H1 (cell line): ENCODE measurements at regions not wholly inside any gene's neighbourhood (a gene's known extent, or its start where the extent isn't known, plus 50 kb on each side); places are given as distances from the start of the nearest gene placed in this dataset.

ENCODE experiments used
- CTCF ChIA-PET: fragments of 300-600 bp; sonication (Branson Sonifier 250); formaldehyde crosslinking; loops from one replicate; lab custom pipeline; 2021; ENCODE audit not compliant: partially characterized antibody; lab: Charles Lee
- POLR2A ChIA-PET: fragments of 300-600 bp; sonication (Branson Sonifier 250); formaldehyde crosslinking; loops from one replicate; lab custom pipeline; 2021; ENCODE audit warnings: inconsistent platforms; ENCODE audit not compliant: partially characterized antibody; lab: Charles Lee
- DNase-seq, 2 experiments: peaks; one replicate each; pipeline versions ENCODE4 v3.0.0 to v3.0.0-alpha.2; 2010 to 2022; ENCODE audit warnings: low spot score in 2 of 2, low read depth in 1 of 2, mixed read lengths in 1 of 2
- FAIRE-seq: peaks from 2 replicates; lab custom pipeline; 2011; peaks lifted over from hg19 to GRCh38; lab: Jason Lieb, UNC
- H2AFZ ChIP-seq: 2 replicates; pipeline ENCODE4 v1.8.1; 2012; ENCODE audit warnings: low read length, inconsistent platforms
- H2AK5ac ChIP-seq: 2 replicates; pipeline ENCODE4 v1.6.1; 2013; ENCODE audit warnings: low read depth, low read length
- H2BK120ac ChIP-seq: replicated peaks from 2 replicates; pipeline ENCODE3; 2013; ENCODE audit warnings: low read depth, low read length, inconsistent platforms
- H2BK12ac ChIP-seq: 2 replicates; pipeline ENCODE4 v1.6.1; 2013; ENCODE audit warnings: low read depth, low read length
- H2BK15ac ChIP-seq: 2 replicates; pipeline ENCODE4 v1.6.1; 2013; ENCODE audit warnings: low read length
- H2BK20ac ChIP-seq: 2 replicates; pipeline ENCODE4 v1.6.1; 2013; ENCODE audit warnings: low read length
- H2BK5ac ChIP-seq: 2 replicates; pipeline ENCODE4 v1.6.1; 2013; ENCODE audit warnings: low read depth, low read length
- H3K14ac ChIP-seq: 2 replicates; pipeline ENCODE4 v1.6.1; 2013; ENCODE audit warnings: inconsistent platforms; ENCODE audit not compliant: insufficient read length
- H3K18ac ChIP-seq: 2 replicates; pipeline ENCODE4 v1.6.1; 2013; ENCODE audit warnings: low read length; ENCODE audit errors: extremely low read depth
- H3K23ac ChIP-seq: 2 replicates; pipeline ENCODE4 v1.6.1; 2013; ENCODE audit warnings: inconsistent platforms; ENCODE audit not compliant: insufficient read length
- H3K23me2 ChIP-seq: 2 replicates; pipeline ENCODE4 v1.6.1; 2013; ENCODE audit warnings: low read depth, low read length
- H3K27ac ChIP-seq: 2 replicates; pipeline ENCODE4 v1.6.1; 2011; ENCODE audit warnings: low read depth, low read length, inconsistent platforms
- H3K27me3 ChIP-seq, 4 experiments: replicated peaks in 1 of 4; 1 replicate in 1 of 4; 2 replicates in 3 of 4; pipeline versions ENCODE4 v1.6.1 to v1.8.1; 2011 to 2013; ENCODE audit warnings: low read length in 3 of 4, mild to moderate bottlenecking in 3 of 4, inconsistent platforms in 2 of 4, mixed read lengths in 2 of 4, moderate library complexity in 1 of 4; ENCODE audit not compliant: control insufficient read depth in 3 of 4, insufficient read depth in 3 of 4; ENCODE audit errors: extremely low read depth in 1 of 4
- H3K36me3 ChIP-seq, 4 experiments: 2 replicates each; pipeline versions ENCODE4 v1.6.1 to v1.8.1; 2011 to 2013; ENCODE audit warnings: mild to moderate bottlenecking in 4 of 4, low read length in 3 of 4, moderate library complexity in 2 of 4, control low read depth in 1 of 4, inconsistent platforms in 1 of 4; ENCODE audit not compliant: insufficient read depth in 4 of 4, control insufficient read depth in 2 of 4
- H3K4ac ChIP-seq: replicated peaks from 2 replicates; pipeline ENCODE3; 2013; ENCODE audit warnings: low read length, low read depth, mixed read lengths, inconsistent platforms; ENCODE audit not compliant: insufficient read length
- H3K4me1 ChIP-seq, 4 experiments: replicated peaks in 1 of 4; 1 replicate in 1 of 4; 2 replicates in 3 of 4; pipeline versions ENCODE4 v1.6.1 to v1.8.1; 2011 to 2013; ENCODE audit warnings: low read length in 3 of 4, inconsistent platforms in 2 of 4, mixed read lengths in 1 of 4; ENCODE audit not compliant: insufficient read depth in 4 of 4, control insufficient read depth in 3 of 4
- H3K4me2 ChIP-seq, 2 experiments: 2 replicates each; pipeline versions ENCODE4 v1.6.1 to v1.8.1; 2011 to 2013; ENCODE audit warnings: low read depth in 2 of 2, low read length in 2 of 2, control low read depth in 1 of 2, inconsistent platforms in 1 of 2, mild to moderate bottlenecking in 1 of 2; ENCODE audit not compliant: insufficient read depth in 1 of 2
- H3K4me3 ChIP-seq, 4 experiments: fragments of 200-600, 300-600 bp in 1 of 4; sonication (generic), shearing (Covaris generic), sonication (Bioruptor Twin) in 1 of 4; 2 replicates each; pipeline versions ENCODE4 v1.5.1 to v1.8.1; 2011 to 2016; ENCODE audit warnings: low read length in 4 of 4, low read depth in 3 of 4, control low read depth in 2 of 4, inconsistent platforms in 2 of 4, mild to moderate bottlenecking in 2 of 4, mixed read lengths in 1 of 4, moderate library complexity in 1 of 4; ENCODE audit not compliant: insufficient read depth in 2 of 4; ENCODE audit errors: extremely low read depth in 1 of 4
- H3K56ac ChIP-seq: replicated peaks from 2 replicates; pipeline ENCODE3; 2013; ENCODE audit warnings: low read depth, mild to moderate bottlenecking, mixed read lengths, low read length, inconsistent platforms; ENCODE audit not compliant: insufficient read length
- H3K79me1 ChIP-seq: 2 replicates; pipeline ENCODE4 v1.6.1; 2013; ENCODE audit warnings: low read depth, low read length, control low read depth
- H3K79me2 ChIP-seq, 2 experiments: 2 replicates each; pipeline versions ENCODE4 v1.6.1 to v1.8.1; 2012 to 2013; ENCODE audit warnings: low read length in 2 of 2, mild to moderate bottlenecking in 2 of 2, inconsistent platforms in 1 of 2; ENCODE audit not compliant: insufficient read depth in 2 of 2, control insufficient read depth in 1 of 2
- H3K9ac ChIP-seq, 4 experiments: replicated peaks in 1 of 4; 1 replicate in 1 of 4; 2 replicates in 3 of 4; pipeline versions ENCODE4 v1.6.1 to v1.8.1; 2011 to 2013; ENCODE audit warnings: low read depth in 3 of 4, low read length in 3 of 4, control low read depth in 2 of 4, mild to moderate bottlenecking in 2 of 4, moderate library complexity in 2 of 4, inconsistent platforms in 1 of 4; ENCODE audit errors: extremely low read depth in 1 of 4
- H3K9me3 ChIP-seq, 2 experiments: 2 replicates each; pipeline versions ENCODE4 v1.6.1 to v1.8.1; 2012 to 2013; ENCODE audit warnings: mild to moderate bottlenecking in 2 of 2, moderate library complexity in 2 of 2, control low read depth in 1 of 2, inconsistent platforms in 1 of 2, low read depth in 1 of 2, low read length in 1 of 2, mixed read lengths in 1 of 2; ENCODE audit not compliant: insufficient read depth in 2 of 2
- H4K20me1 ChIP-seq, 2 experiments: replicated peaks in 1 of 2; 2 replicates each; pipeline versions ENCODE3 to v1.8.1; 2011 to 2013; ENCODE audit warnings: inconsistent platforms in 2 of 2, low read length in 2 of 2, mild to moderate bottlenecking in 1 of 2; ENCODE audit not compliant: insufficient read depth in 2 of 2, control insufficient read depth in 1 of 2
- H4K5ac ChIP-seq: 2 replicates; pipeline ENCODE4 v1.6.1; 2013; ENCODE audit warnings: low read length, low read depth, mixed read lengths, inconsistent platforms; ENCODE audit not compliant: insufficient read length
- H4K8ac ChIP-seq: 2 replicates; pipeline ENCODE4 v1.8.0; 2013; ENCODE audit warnings: mild to moderate bottlenecking, moderate library complexity, low read length, inconsistent platforms; ENCODE audit not compliant: insufficient read depth; ENCODE audit errors: extremely low read depth
- H4K91ac ChIP-seq: replicated peaks from 2 replicates; pipeline ENCODE3; 2013; ENCODE audit warnings: low read length, mixed read lengths, inconsistent platforms; ENCODE audit not compliant: insufficient read length
- CBX5 ChIP-seq: fragments of 300-800, 300-1000 bp; sonication (generic); IDR thresholded peaks from 2 replicates; pipeline ENCODE4 v1.7.1; 2016; ENCODE audit warnings: antibody characterized with exemption, low read length, low read depth
- GTF2F1 ChIP-seq: IDR thresholded peaks from 2 replicates; pipeline ENCODE4 v1.6.1; 2012; ENCODE audit warnings: low read depth, low read length, improper control_type of control experiment, borderline replicate concordance
- HDAC6 ChIP-seq: IDR thresholded peaks from one replicate; pipeline ENCODE4 v1.7.1; 2012; ENCODE audit warnings: low read depth, mild to moderate bottlenecking, inconsistent platforms, low read length, moderate library complexity
- MAX ChIP-seq: IDR thresholded peaks from 2 replicates; pipeline ENCODE4 v1.6.1; 2012; ENCODE audit warnings: inconsistent platforms
- POLR2A ChIP-seq, 2 experiments: IDR thresholded peaks; 1 replicate in 1 of 2; 2 replicates in 1 of 2; pipeline ENCODE4 v1.6.1; 2011; ENCODE audit warnings: low read depth in 2 of 2, low read length in 2 of 2, mild to moderate bottlenecking in 2 of 2; ENCODE audit errors: control extremely low read depth in 1 of 2
- RAD21 ChIP-seq, 2 experiments: IDR thresholded peaks in 1 of 2; conservative IDR thresholded peaks in 1 of 2; 2 replicates each; pipeline ENCODE4 v1.6.1; 2011; ENCODE audit warnings: low read depth in 2 of 2, low read length in 2 of 2, improper control_type of control experiment in 1 of 2, inconsistent platforms in 1 of 2, mild to moderate bottlenecking in 1 of 2, moderate library complexity in 1 of 2
- RNF2 ChIP-seq: fragments of 200-900, 300-1000 bp; sonication (generic); IDR thresholded peaks from 2 replicates; pipeline ENCODE4 v1.7.1; 2016; ENCODE audit warnings: borderline replicate concordance, low read depth, mild to moderate bottlenecking, antibody characterized with exemption, low read length; ENCODE audit not compliant: poor library complexity, severe bottlenecking; ENCODE audit errors: missing control alignments
- SIRT6 ChIP-seq: IDR thresholded peaks from one replicate; pipeline ENCODE4 v1.7.1; 2012; ENCODE audit warnings: low read length, inconsistent platforms
- SP1 ChIP-seq: IDR thresholded peaks from 2 replicates; pipeline ENCODE4 v1.6.1; 2011; ENCODE audit warnings: low read depth, low read length
- SP2 ChIP-seq: IDR thresholded peaks from 2 replicates; pipeline ENCODE4 v1.6.1; 2012; ENCODE audit warnings: mild to moderate bottlenecking, low read length, inconsistent platforms
- WGBS, 2 experiments: shearing (Covaris generic) in 1 of 2; methylation state at CpG; one replicate each; pipeline versions ENCODE4 v1.1.6 to v1.1.7; 2013 to 2015; ENCODE audit warnings: low lambda C conversion rate in 2 of 2, mixed read lengths in 2 of 2, inconsistent platforms in 1 of 2, low coverage in 1 of 2, missing lambda C conversion rate in 1 of 2; ENCODE audit not compliant: insufficient replicate concordance in 2 of 2, insufficient coverage in 1 of 2, insufficient read length in 1 of 2; ENCODE audit errors: extremely low coverage in 1 of 2, missing lambda C conversion rate in 1 of 2; 5-methylcytosine and 5-hydroxymethylcytosine counted together

GRCh38 chr6:139490482-139490881, 116.0 kb upstream of the CITED2 start:
- Histone ChIP-seq H3K79me1 (no peaks in the 10 kb centered on the region), H2BK120ac (no peak overlapping the region), H3K36me3 (no peaks in the 10 kb centered on the region), H4K91ac (no peak overlapping the region), H3K23ac (no peak overlapping the region), H4K8ac (no peak overlapping the region), H3K4me1 (no peaks in the 10 kb centered on the region), H3K56ac (no peak overlapping the region), H4K20me1 (no peaks in the 10 kb centered on the region), H4K5ac (no peak overlapping the region), H2BK12ac (no peak overlapping the region), H2AFZ (no peak overlapping the region), H3K9ac (no peak overlapping the region), H2BK15ac (no peak overlapping the region), H3K4me2 (no peak overlapping the region), H3K4me3 (no peak overlapping the region), H3K9me3 (no peaks in the 10 kb centered on the region; a peak in 1 of 4 replicates), H3K79me2 (no peaks in the 10 kb centered on the region), H2AK5ac (no peak overlapping the region), H3K23me2 (no peaks in the 10 kb centered on the region), H2BK5ac (no peak overlapping the region), H3K27me3 (no peaks in the 10 kb centered on the region), H3K18ac (no peak overlapping the region), H3K27ac (no peak overlapping the region), H2BK20ac (no peak overlapping the region), H3K14ac (no peak overlapping the region), H3K4ac (no peak overlapping the region)
- WGBS, 2 experiments = 88% methylated on average over 4 of the region's 4 CpGs; no CpG with 5 or more reads in 1 of the 2 experiments
- ChIA-PET CTCF (interaction anchor here (0.7 to 1.1 kb wide), 2 partner anchors 111 to 121 kb away, joined by 3 to 4 read pairs; no protein-coding TSS in a partner anchor), POLR2A (interaction anchor here (0.6 kb wide), 1 partner anchor 74 kb away, joined by 3 read pairs; no protein-coding TSS in a partner anchor)
- DNase-seq (no peak), FAIRE-seq (no peak)
- TF ChIP-seq RNF2 (no peak), MAX (no peak), GTF2F1 (no peak), SIRT6 (no peak), RAD21 (IDR thresholded peaks at IDR 0.05 in 1 of 2, conservative IDR thresholded peaks at IDR 0.05 in 1 of 2; ENCODE audit: low read depth in 2 of 2, low read length in 2 of 2) (no peak), CBX5 (no peak), SP1 (no peak), HDAC6 (no peak), POLR2A (IDR thresholded peaks at IDR 0.05; ENCODE audit: control extremely low read depth in 1 of 2, low read depth in 2 of 2, low read length in 2 of 2) (no peak), SP2 (no peak)
